HG03460 (cell line): ENCODE measurements at regions not wholly inside any gene's neighbourhood (a gene's known extent, or its start where the extent isn't known, plus 50 kb on each side); places are given as distances from the start of the nearest gene placed in this dataset.
"Not testable (repeated sequence)": the region's sequence is repeated elsewhere in the genome, so short reads cannot be mapped to it uniquely, and the experiment has no call there.

Source experiments
- ATAC-seq: cut with Tn5 transposase; IDR thresholded peaks from one replicate; pipeline ENCODE4 v1.9.1; 2021; ENCODE audit not compliant: unreplicated experiment

DNA sequence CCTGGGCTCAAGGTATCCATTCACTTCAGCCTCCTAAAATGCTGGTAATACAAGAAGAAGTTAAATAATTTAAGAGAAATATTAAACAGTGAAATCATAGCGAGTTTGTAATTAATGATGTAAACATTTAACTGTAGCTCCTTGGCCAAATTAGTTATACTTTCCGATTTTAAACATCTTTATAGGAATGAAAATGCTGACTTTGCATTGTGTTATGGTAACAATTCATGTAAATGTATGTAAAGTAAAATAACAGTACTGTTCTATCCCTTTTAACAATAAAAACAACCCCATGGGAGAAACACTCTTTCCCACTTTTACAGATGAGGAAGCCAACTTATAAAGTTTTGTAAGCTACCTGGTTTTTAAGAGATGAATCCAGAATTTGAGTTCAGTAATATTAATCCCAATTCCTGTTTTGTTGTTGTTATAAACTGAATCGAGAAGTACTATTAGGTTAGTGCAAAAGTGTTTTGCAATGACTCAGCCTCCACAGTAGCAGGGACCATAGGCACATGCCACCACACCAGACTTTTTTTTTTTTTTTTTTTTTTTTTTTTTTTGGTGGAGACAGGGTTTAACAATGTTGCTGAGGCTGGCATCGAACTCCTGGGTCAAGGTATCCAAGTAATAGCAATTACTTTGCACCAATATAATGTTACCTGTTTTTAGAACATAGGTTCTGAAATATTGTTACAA, 1360.4 kb downstream of the BRINP3 start:
- no peak for ATAC-seq

DNA sequence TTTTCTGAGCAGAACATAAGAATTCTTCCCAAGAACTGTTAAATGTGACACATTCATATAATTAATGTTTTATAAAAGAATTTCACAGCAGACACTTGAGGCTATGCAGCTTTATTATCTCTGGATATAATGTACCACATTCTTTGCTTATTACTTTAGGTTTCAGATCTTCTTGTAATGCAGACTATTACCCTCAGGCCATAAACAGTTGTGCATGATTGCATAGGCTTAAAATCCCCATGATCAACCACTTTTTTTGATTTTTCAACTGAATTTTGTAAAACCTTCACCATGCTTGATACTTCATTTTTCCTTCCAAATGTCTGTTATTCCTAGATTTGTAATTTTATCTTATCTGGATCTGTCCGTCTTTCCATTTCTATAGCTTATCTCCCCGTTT, 1355.7 kb downstream of the BRINP3 start:
- ATAC-seq: no peak

DNA sequence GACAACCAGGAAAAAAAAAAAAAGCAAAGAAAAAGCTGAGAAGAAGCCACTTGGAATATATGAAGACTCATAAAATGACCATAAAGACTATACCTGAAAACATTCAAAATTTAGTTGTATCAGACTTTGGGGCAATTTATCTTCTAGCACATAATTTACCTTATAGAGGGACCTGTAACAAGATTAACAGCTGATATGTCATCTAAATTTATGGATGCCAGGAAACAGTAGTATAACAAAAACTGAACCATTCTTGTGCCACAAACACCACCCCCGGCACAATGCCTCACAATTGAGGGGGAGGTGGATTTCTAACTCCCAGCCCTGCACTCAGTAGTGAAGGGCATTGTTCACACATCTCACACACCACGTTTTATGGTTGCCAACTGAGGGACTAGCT, 1352.0 kb downstream of the BRINP3 start:
- no peak for ATAC-seq

DNA sequence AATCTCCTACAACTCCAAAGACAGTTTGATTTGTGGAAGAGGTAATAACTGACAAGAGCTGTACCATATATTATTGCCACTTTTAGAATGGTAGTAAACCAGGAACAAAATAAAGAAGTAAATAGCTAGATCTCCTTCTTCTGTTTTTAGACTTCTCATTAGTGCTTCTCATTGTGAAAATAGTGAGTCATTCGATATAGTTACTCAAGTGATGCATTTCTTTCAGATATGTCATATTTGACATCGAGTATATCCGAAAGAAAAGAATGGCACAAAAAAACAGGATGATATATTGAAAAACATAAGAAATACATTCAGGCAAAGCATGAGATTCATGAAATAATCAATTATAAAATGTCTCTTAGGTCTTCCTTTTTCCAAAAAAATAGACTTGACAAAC, 1346.1 kb downstream of the BRINP3 start:
- no peak for ATAC-seq

DNA sequence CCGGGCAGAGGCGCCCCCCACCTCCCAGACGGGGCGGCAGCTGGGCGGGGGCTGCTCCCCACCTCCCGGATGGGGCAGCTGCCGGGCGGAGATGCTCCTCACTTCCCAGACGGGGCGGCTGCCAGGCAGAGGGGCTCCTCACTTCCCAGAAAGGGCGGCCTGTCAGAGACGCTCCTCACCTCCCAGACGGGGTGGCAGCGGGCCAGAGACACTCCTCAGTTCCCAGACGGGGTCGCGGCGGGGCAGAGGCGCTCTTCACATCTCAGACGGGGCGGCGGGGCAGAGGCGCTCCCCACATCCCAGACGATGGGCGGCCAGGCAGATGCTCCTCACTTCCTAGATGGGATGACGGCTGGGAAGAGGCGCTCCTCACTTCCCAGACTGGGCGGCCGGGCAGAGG, 1337.9 kb downstream of the BRINP3 start:
- ATAC-seq: not testable (repeated sequence)

DNA sequence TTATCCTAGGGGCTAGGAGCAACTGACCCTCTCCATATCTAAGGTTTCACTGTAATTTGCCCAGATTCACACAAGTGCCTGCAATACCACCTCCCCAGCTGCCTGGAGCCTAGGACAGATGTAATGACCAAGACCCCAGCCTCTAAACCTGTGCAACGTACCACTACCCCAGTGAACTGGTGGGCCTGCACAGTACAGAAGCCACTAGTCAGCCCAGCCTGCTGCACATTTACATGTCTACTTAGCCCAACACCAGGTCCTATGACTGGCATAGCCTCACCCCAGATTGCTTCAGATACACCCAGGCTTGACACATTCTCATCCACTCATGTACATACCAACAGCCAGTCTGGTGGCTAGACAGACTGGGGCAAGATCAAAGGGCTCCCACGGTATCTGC, 1336.6 kb downstream of the BRINP3 start:
- no peak for ATAC-seq

DNA sequence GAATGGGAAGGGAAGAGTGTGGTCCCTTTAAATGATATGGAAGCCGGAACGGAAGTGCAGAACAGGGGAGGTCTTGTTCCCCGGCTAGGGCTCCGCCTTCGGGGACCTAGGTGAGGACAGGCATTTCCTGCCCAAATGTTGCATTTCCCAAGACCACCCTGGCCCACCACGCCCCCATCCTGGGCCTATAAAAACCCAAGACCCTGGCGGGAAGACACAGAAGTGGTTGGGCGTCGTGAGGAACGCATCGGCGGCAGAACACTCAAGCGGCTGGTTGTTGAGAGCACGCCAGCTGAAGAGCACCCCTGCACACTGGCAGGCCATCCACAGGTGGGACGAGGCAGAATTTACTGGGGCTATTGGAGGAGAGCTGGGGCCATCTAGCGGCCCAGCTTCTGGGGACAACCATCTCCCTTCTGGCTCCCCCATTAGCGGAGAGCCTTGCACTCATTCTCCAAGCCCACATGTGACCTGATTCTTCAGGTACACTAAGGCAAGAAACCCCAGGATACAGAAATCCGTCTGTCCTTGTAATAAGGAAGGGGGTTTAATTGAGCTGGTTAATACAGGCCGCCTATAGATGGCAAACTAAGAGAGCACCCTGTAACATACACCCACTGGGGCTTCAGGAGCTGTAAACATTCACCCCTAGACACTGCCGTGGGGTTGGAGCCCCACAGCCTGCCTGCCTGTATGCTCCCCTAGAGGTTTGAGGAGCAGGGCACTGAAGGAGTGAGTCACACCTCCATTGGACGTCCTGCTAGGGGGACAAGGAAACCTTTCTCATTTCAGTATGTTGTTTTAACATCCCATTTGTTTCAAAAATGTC, 1327.9 kb downstream of the BRINP3 start:
- no peak for ATAC-seq

DNA sequence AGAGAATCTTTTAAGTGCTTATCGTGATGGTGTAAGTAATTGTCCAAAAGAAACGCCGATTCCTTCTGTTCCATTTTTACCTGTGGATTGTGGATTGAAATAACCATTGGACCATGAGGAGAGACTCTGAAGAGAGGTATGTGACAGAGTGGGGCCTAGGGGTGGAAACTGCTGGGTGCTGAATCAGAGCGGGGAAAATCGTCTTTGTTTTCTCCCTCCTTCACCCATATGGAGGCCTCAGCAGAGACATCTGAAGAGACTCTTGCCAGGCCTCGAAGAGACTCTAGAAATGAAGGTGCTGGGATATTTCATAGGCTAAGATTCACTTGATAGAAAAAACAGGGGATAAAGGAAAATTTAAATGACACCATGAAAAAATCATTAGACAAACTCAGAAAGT, 1327.0 kb downstream of the BRINP3 start:
- no peak for ATAC-seq

DNA sequence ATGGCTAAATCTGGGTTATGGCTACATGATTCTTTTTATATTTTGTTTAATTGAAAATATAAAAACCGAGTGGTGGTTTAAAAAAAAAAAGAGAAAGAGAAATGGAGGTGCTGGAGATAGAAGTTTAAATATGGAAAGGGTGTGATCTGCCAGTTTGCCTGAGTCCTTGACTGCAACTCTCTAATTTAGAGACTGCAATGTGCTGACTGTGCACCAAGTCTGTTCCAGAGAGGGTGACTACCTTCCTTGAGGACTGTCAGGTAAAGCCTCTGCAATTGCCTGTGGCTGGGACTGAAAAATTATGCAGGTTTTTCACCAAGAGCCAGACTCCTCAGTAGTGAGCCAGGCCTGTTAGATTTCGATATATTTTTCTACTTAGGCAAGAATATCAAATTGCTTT, 1326.3 kb downstream of the BRINP3 start:
- ATAC-seq: no peak

DNA sequence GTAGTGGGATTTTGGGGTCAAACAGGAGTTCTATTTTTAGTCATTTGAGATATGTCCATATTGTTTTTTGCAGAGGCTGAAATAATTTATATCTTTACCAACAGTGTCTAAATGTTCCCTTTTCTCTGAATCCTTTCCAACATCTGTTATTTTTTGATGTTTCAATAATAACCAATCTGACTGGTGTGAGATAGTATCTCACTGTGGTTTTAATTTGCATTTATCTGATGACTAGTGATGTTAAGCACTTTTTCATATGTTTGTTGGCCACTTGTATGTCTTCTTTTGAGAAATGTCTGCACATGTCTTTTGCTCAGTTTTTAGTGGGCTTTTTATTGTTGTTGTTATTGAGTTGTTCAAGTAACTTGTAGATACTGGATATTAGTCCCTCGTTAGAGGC, 1325.0 kb downstream of the BRINP3 start:
- ATAC-seq: no peak

DNA sequence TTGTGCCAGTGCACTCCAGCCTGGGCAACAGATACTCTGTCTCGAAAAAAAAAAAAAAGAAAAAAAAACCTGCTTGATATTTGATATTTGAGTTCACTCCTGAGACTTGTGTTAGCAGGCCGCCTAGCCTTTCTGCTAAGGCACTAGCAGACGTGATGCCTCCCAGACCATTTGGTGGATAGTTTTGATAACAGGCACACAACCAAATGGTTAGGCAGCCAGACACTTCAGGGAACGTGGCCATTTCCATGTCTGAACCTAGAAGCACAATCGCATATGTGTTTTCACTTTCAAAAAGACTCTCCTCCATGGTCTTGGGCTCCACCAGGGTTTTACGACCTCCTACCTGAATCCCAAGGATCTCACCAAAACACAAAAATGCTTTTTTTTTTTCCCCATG, 1319.5 kb downstream of the BRINP3 start:
- ATAC-seq: no peak

DNA sequence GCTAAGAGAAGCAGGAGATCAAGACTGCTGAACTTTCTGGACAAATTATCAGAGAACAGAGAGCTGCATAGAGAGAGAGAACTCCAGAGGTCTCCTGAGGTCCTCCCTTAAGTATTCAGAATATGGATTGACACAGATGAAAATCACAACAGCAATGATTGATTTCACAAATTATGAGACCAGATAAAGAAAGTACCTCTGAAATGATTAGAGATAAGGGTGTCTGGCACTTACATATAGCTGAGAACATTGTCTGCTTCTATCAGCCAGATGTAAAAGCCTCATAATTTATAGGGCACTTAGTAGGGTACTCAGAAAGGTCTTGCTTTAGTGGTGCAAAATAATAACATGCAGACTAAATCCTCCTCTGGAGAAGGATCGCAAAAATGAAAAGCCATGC, 1301.8 kb downstream of the BRINP3 start:
- no peak for ATAC-seq

DNA sequence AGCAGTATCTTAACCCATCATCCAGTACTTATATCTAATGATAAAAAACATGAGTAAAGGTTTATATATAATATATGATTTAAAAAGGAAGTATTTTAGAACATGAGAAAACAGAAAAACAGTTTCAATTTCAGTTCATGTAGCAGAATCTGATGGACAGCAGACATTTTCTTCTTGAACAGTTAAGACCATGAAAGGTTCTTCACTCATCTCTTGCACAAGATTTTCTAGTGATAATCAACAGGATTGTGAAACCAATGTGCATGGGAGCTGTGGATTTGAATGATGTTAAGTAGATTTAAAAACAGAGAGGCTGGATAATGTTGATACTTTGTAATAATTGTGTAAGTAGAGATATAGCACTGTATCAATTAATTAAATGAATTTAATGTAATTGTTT, 1297.6 kb downstream of the BRINP3 start:
- no peak for ATAC-seq

DNA sequence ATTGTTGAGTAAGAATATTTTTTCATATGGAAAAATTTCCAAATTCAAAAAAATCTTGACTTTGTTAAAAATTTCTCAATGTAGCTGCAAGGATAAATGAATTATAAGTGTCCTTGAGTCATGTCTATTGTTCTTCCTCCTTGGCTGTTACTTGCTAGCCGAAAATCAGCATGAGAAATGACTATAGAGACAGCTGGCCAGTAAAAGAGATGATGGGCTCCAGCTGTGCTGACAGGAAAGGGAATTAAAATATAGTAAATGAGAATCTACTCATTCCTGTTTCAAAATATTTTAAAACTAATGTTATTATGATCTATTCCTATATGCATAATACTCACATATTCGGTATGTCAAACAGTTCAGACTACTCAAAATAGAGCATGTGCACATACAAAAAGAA, 1292.6 kb downstream of the BRINP3 start:
- ATAC-seq: no peak

DNA sequence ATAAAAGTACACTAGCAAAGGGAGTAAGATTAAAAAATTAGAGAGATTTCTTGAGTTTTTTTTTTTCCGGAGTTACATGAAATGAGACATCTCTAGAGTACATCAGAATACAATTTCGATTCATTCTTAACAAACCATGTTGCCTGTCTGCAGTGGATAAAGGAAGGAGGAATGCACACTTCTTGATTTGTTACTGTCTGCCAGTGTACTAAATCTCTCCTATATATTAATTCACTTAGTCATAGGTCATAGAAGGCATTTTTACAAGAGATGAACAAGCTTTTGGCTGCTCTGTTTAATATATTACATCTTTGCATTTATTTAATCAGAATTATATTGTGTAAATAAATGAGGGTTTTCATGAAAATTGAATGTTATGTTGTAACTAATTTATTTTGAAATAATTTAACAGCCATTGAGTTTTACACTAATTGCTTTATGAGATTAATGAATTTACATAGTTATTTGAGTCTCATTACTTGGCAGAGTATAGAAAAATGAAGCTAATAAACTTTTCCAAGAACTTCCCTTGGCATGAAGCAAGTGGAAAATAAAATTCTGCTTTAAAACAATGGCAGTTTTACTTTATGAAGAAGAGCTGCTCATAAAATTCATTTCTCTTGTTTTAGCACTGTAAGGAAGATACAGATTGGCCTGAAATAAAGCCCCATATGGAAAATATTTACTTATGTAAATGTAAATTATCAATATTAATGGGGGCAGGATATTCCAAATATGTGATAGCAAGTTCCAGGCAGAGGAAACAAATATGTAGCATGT, 1284.7 kb downstream of the BRINP3 start:
- no peak for ATAC-seq

DNA sequence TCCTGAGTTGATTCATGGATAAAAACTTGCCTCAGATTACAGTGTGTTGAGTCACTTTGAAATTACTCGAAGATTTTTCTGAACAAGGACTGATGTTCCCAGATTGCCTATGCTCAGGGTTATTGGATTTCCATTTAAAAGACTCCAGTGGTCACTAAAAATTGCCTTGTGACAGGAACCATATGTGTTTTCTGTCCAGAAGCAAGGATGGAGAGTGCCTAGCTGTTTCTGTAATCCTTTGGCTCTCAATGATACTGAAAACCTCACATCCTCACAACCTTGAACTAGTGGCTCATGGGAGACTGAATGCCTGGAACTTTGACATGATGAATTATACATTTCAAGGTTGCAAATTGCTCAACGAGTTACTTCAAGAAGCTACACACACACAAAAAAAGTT, 1271.8 kb downstream of the BRINP3 start:
- no peak for ATAC-seq

DNA sequence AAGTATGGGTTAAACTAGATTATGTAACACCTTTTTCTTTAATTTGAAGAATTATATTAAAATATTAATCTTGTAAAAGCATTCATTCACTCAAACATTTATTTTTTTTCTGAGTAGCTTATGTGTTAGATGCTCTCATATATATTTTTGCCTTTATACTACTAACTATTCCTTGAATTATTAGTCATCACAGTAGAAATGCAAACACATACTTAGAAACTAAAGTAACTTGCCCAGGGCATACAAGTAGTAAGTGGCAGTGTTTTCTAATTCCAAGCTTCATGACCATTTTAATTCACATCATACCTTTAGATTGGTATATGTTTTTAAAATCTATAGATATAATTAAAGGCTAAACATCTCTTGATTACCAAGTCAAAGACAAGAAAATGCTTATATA, 1271.0 kb downstream of the BRINP3 start:
- ATAC-seq: no peak

DNA sequence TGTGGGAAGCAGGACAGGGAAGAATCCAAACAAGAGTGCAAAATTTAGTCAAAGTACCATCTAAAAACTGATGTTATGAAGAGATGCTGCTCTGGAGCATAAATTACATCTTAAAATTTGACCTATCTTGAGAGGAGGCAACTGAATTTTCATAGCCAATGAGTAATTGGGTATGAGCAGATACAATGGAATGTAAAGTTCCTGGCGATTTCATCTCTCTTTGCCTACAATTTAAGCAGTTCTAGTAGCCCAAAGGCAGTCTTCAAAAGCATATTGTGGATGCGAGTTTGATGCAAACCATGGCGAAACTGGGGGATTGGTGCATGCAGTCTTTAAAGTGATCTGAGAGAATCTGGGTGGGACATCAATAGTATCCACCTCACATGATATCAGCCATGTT, 1265.9 kb downstream of the BRINP3 start:
- ATAC-seq: no peak

DNA sequence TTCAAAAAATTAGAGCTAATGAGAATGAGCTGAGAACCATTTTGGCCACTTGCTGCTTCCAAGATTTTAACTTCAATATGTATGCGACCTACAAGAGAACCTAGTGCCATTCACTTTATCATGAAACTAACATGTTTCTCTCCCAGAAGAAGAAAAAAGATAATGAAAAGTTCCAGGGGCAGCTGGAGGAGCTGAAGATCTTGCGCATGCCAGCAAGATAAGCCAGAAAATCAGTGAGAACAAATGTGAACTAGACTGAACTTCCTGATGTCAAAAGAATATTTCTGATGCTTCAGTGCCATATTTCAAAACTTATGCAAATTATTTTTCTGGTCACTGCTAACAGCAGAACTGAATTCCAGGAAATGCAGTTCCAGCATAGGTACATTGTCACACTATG, 1265.1 kb downstream of the BRINP3 start:
- ATAC-seq: no peak

DNA sequence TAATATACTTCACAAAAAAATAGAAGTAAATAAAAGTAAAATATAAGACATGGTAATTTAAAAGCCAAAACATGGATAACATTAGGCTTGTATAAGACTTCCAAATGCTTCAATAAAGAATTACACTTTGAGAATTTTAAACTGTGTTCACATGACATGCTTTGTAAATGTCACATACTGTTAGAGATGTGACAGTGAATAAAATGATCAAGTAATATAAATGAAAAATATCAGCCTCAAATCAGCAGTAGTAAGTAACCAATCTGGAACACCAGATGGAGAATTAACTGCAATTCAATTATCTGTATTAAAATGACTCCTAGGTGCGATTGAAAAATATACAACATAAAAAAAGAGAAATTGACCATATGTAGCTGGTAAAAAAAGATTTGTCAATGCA, 1260.8 kb downstream of the BRINP3 start:
- no peak for ATAC-seq

DNA sequence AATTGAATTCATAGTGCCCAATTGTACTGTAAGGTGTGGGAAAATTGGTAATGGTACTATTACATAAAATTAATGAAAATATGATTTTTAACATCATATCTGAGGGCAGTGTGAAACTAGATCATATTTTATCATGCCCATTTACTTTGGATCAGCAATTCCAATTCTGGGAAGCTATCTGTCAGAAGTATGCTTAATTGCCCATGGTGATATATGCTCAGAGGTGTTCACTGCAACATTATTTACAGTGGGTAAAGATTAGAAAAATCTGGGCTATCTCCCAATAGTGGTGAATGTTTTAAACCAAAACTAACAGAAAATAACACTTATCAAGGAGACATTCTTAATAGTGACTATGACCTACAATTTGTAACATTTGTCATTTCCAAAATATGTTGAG, 1260.0 kb downstream of the BRINP3 start:
- no peak for ATAC-seq

DNA sequence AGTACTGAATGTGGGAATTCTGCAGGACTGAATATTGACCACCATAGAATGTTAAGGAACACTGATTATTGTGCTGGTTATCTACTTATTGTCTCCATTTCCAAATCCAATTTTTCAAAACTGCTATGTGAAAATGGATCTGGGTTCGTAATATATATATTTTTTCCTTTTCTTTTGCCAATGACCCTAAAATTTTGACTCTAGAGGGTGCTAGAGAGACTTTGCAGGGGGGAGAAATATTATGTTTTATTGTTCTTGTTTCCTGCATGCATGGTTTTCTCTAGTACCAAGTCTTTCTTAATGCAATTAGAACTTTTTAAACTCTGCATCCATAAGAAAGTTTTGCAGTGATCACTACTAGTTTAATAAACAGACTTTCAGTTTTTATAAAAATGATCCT, 1256.9 kb downstream of the BRINP3 start:
- ATAC-seq: no peak
